Breast epithelium (tissue), 3 donors: ENCODE measurements at regions not wholly inside any gene's neighbourhood (a gene's known extent, or its start where the extent isn't known, plus 50 kb on each side); places are given as distances from the start of the nearest gene placed in this dataset.

Experiments
- POLR2A ChIP-seq: fragments of 450-650 bp; IDR thresholded peaks from one replicate; pipeline ENCODE4 v1.6.1; 2016; ENCODE audit warnings: antibody characterized with exemption, mild to moderate bottlenecking, moderate library complexity
- POLR2AphosphoS5 ChIP-seq, 3 donors: sonication (generic); formaldehyde crosslinking; IDR thresholded peaks; one replicate each; pipeline ENCODE4 v1.6.1; 2017; ENCODE audit warnings: antibody characterized with exemption in 3 of 3
- TF ChIP-seq, protein P1 (sequence below), 3 donors: fragments of 450-650 bp; IDR thresholded peaks; one replicate each; pipeline ENCODE4 v1.5.1; 2016 to 2017; ENCODE audit warnings: antibody characterized with exemption in 3 of 3, mild to moderate bottlenecking in 3 of 3, moderate library complexity in 3 of 3

DNA sequence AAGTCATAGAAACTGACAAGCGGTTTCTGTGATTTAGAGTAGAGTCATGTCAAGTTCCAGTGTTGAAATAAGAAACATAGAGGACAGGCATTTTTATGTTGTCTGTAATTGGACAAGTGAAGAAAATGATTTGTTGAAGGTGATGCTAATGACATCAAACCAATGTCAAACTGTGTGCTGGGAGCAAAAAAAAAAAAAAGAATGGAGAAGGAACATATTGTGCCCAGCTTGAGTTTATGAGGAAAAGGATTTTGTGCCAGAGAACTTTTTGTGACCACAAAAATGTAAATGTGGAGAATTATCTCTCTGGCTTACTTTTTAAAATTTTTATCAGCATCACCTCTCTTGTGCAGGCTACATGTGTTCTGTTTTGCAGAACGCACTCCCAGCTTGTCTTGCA, 495.7 kb downstream of the RAPGEF2 start:
- TF ChIP-seq POLR2A: no peak
- TF ChIP-seq, protein P1, sequence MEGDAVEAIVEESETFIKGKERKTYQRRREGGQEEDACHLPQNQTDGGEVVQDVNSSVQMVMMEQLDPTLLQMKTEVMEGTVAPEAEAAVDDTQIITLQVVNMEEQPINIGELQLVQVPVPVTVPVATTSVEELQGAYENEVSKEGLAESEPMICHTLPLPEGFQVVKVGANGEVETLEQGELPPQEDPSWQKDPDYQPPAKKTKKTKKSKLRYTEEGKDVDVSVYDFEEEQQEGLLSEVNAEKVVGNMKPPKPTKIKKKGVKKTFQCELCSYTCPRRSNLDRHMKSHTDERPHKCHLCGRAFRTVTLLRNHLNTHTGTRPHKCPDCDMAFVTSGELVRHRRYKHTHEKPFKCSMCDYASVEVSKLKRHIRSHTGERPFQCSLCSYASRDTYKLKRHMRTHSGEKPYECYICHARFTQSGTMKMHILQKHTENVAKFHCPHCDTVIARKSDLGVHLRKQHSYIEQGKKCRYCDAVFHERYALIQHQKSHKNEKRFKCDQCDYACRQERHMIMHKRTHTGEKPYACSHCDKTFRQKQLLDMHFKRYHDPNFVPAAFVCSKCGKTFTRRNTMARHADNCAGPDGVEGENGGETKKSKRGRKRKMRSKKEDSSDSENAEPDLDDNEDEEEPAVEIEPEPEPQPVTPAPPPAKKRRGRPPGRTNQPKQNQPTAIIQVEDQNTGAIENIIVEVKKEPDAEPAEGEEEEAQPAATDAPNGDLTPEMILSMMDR (IDR thresholded peaks at IDR 0.05): no peak
- no peak for TF ChIP-seq POLR2AphosphoS5 (IDR thresholded peaks at IDR 0.05)
